GM23248 (cell line): ENCODE measurements at regions not wholly inside any gene's neighbourhood (a gene's known extent, or its start where the extent isn't known, plus 50 kb on each side); places are given as distances from the start of the nearest gene placed in this dataset.

Experiments used
- EZH2 ChIP-seq: fragments of 200-600 bp; sonication (generic); IDR thresholded peaks from 2 replicates; pipeline ENCODE4 v1.6.1; 2018; ENCODE audit warnings: antibody characterized with exemption, mild to moderate bottlenecking; ENCODE audit not compliant: insufficient read depth, poor library complexity, severe bottlenecking
- EZH2phosphoT487 ChIP-seq: fragments of 200-600 bp; sonication (generic); IDR thresholded peaks from 2 replicates; pipeline ENCODE4 v1.6.1; 2018; ENCODE audit warnings: antibody characterized with exemption, moderate library complexity, mild to moderate bottlenecking, low read depth; ENCODE audit not compliant: insufficient read depth

- no peak for TF ChIP-seq EZH2
- no peak for TF ChIP-seq EZH2phosphoT487
Observed at GRCh38 chr12:116642683-116643082, 83.5 kb downstream of the MAP1LC3B2 start.
